B cell (primary cell): ENCODE measurements at regions not wholly inside any gene's neighbourhood (a gene's known extent, or its start where the extent isn't known, plus 50 kb on each side); places are given as distances from the start of the nearest gene placed in this dataset.

Experiments
- EZH2 ChIP-seq: IDR thresholded peaks from 2 replicates; pipeline ENCODE4 v1.6.1; 2012; ENCODE audit warnings: borderline replicate concordance, low read depth, mild to moderate bottlenecking, moderate library complexity, low read length; ENCODE audit not compliant: insufficient read depth, poor library complexity, severe bottlenecking
- TF ChIP-seq, protein P1 (sequence below): fragments of 200-600 bp; IDR thresholded peaks from one replicate; pipeline ENCODE4 v1.8.0; 2022; ENCODE audit warnings: antibody characterized with exemption, mild to moderate bottlenecking

GRCh38 chr4:74524985-74525384 is 80.0 kb downstream of the AREG start:
- TF ChIP-seq, protein P1, sequence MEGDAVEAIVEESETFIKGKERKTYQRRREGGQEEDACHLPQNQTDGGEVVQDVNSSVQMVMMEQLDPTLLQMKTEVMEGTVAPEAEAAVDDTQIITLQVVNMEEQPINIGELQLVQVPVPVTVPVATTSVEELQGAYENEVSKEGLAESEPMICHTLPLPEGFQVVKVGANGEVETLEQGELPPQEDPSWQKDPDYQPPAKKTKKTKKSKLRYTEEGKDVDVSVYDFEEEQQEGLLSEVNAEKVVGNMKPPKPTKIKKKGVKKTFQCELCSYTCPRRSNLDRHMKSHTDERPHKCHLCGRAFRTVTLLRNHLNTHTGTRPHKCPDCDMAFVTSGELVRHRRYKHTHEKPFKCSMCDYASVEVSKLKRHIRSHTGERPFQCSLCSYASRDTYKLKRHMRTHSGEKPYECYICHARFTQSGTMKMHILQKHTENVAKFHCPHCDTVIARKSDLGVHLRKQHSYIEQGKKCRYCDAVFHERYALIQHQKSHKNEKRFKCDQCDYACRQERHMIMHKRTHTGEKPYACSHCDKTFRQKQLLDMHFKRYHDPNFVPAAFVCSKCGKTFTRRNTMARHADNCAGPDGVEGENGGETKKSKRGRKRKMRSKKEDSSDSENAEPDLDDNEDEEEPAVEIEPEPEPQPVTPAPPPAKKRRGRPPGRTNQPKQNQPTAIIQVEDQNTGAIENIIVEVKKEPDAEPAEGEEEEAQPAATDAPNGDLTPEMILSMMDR = no peak
- TF ChIP-seq EZH2 = no peak
